DND-41 (cell line): ENCODE measurements at regions not wholly inside any gene's neighbourhood (a gene's known extent, or its start where the extent isn't known, plus 50 kb on each side); places are given as distances from the start of the nearest gene placed in this dataset.

Experiments used
- ATAC-seq: fragments of 200-7000 bp; cut with Tn5 transposase; 3 replicates; pipeline ENCODE4 v1.9.1; 2021; ENCODE audit warnings: low read depth; ENCODE audit not compliant: insufficient read depth
- DNase-seq: peaks from one replicate; pipeline ENCODE4 v3.0.0-alpha.2; 2020
- H2AFZ ChIP-seq: 2 replicates; pipeline ENCODE4 v1.6.0; 2012; ENCODE audit warnings: low read depth, low read length
- H3K27ac ChIP-seq: 2 replicates; pipeline ENCODE4 v1.5.1; 2012; ENCODE audit warnings: low read length, inconsistent platforms
- H3K27me3 ChIP-seq: fragments of 200-600 bp; sonication (generic); 2 replicates; pipeline ENCODE4 v1.6.0; 2012; ENCODE audit warnings: low read length, mild to moderate bottlenecking, inconsistent platforms; ENCODE audit not compliant: insufficient read depth, poor library complexity
- H3K36me3 ChIP-seq: 2 replicates; pipeline ENCODE4 v1.5.1; 2012; ENCODE audit warnings: low read length, inconsistent platforms; ENCODE audit not compliant: insufficient read depth
- H3K4me1 ChIP-seq: 2 replicates; pipeline ENCODE4 v1.5.1; 2012; ENCODE audit warnings: mild to moderate bottlenecking, low read length; ENCODE audit not compliant: insufficient read depth
- H3K4me2 ChIP-seq: 2 replicates; pipeline ENCODE4 v1.6.0; 2012; ENCODE audit warnings: mild to moderate bottlenecking, moderate library complexity, low read length, inconsistent platforms; ENCODE audit not compliant: insufficient read depth
- H3K4me3 ChIP-seq, 2 experiments: fragments of 200-600 bp in 1 of 2; shearing (Covaris generic) in 1 of 2; 2 replicates each; pipeline ENCODE4 v1.5.1; 2012 to 2016; ENCODE audit warnings: inconsistent platforms in 2 of 2, low read length in 2 of 2, mild to moderate bottlenecking in 2 of 2, low read depth in 1 of 2, moderate library complexity in 1 of 2
- H3K79me2 ChIP-seq: 2 replicates; pipeline ENCODE4 v1.6.0; 2012; ENCODE audit warnings: low read length, inconsistent platforms; ENCODE audit not compliant: insufficient read depth
- H3K9ac ChIP-seq: 2 replicates; pipeline ENCODE4 v1.6.0; 2012; ENCODE audit warnings: low read depth, mild to moderate bottlenecking, inconsistent platforms, low read length, moderate library complexity
- H3K9me3 ChIP-seq: 2 replicates; pipeline ENCODE4 v1.5.1; 2012; ENCODE audit warnings: low read length, moderate library complexity, mild to moderate bottlenecking, inconsistent platforms; ENCODE audit not compliant: insufficient read depth, severe bottlenecking
- H4K20me1 ChIP-seq: 2 replicates; pipeline ENCODE4 v1.6.0; 2012; ENCODE audit warnings: low read length; ENCODE audit not compliant: insufficient read depth
- EZH2 ChIP-seq: IDR thresholded peaks from 3 replicates; pipeline ENCODE4 v1.6.1; 2012; ENCODE audit warnings: borderline replicate concordance, low read depth, mild to moderate bottlenecking, moderate library complexity, low read length, inconsistent platforms; ENCODE audit not compliant: severe bottlenecking
- TF ChIP-seq, protein P1 (sequence below): IDR thresholded peaks from 2 replicates; pipeline ENCODE4 v1.5.1; 2012; ENCODE audit warnings: borderline replicate concordance, low read length, moderate library complexity, mild to moderate bottlenecking; ENCODE audit not compliant: poor library complexity, severe bottlenecking; ENCODE audit errors: extremely low read depth

DNA sequence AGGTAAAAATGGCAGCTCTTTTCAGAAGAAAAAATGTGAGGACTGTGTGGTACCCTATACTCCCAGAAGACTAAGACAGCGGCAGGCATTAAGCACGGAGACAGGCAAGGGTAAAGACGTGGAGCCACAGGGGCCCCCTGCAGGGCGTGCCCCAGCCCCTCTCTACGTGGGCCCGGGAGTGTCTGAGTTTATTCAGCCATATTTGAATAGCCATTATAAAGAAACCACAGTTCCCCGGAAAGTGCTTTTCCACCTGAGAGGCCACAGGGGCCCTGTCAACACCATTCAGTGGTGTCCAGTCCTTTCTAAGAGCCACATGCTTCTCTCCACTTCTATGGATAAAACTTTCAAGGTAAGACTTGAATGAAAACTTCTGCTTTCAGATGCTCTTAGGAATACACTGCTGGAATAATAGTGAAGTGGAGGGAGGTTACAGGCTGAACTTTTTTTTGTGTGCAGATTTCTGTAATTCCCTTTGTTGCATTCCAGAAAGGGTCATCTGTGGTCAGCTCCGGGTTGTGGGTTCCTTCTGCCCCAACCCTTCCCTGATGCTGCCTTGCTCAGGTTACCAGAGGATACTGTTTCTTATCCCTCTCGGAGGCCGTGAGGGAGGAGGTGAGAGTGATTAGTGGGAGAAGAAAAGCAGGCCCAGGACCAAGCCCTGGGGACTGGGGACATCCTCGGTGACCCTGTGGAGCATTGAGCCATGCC is 58.4 kb downstream of the SLC25A47 start:
- H3K4me1 ChIP-seq = peaks cover 49% of the 10 kb centered on the region
- H3K36me3 ChIP-seq = peaks cover 20% of the 10 kb centered on the region
- H3K79me2 ChIP-seq = peaks cover 37% of the 10 kb centered on the region
- TF ChIP-seq, protein P1, sequence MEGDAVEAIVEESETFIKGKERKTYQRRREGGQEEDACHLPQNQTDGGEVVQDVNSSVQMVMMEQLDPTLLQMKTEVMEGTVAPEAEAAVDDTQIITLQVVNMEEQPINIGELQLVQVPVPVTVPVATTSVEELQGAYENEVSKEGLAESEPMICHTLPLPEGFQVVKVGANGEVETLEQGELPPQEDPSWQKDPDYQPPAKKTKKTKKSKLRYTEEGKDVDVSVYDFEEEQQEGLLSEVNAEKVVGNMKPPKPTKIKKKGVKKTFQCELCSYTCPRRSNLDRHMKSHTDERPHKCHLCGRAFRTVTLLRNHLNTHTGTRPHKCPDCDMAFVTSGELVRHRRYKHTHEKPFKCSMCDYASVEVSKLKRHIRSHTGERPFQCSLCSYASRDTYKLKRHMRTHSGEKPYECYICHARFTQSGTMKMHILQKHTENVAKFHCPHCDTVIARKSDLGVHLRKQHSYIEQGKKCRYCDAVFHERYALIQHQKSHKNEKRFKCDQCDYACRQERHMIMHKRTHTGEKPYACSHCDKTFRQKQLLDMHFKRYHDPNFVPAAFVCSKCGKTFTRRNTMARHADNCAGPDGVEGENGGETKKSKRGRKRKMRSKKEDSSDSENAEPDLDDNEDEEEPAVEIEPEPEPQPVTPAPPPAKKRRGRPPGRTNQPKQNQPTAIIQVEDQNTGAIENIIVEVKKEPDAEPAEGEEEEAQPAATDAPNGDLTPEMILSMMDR = no peak
- no peak for TF ChIP-seq EZH2
- no peak for DNase-seq
- ATAC-seq = no peak
- no peaks in the 10 kb centered on the region for H3K27me3 ChIP-seq
- H3K4me2 ChIP-seq = no peak overlapping the region
- no peak overlapping the region for H3K4me3 ChIP-seq
- no peak overlapping the region for H2AFZ ChIP-seq
- H3K9me3 ChIP-seq = no peaks in the 10 kb centered on the region
- H4K20me1 ChIP-seq = no peaks in the 10 kb centered on the region
- H3K27ac ChIP-seq = no peak overlapping the region
- no peak overlapping the region for H3K9ac ChIP-seq

DNA sequence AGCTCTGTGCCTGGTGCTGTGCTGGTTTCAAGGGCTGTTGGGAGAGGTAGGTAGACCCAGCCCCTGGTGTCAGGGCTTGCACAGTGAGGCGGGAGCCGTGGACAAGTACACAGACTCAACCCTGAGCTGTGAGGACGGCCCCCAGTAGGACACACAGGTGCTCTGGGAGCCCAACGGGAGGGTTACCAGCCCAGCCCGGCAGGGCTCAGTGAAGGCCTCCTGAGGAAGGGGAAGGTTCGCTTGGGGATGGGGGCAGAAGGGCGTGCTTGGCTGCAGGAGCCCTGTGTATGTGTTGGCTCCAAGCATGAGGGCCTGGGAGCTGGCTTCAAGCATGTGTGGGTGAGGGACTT is 58.9 kb downstream of the SLC25A47 start:
- Histone ChIP-seq H4K20me1 (no peaks in the 10 kb centered on the region), H3K4me1 (peaks cover 44% of the 10 kb centered on the region), H3K27me3 (no peaks in the 10 kb centered on the region), H2AFZ (no peak overlapping the region), H3K27ac (no peak overlapping the region), H3K4me3 (no peak overlapping the region), H3K9me3 (no peaks in the 10 kb centered on the region), H3K4me2 (no peak overlapping the region), H3K9ac (no peak overlapping the region), H3K79me2 (peaks cover 35% of the 10 kb centered on the region), H3K36me3 (peaks cover 20% of the 10 kb centered on the region)
- DNase-seq (no peak), ATAC-seq (no peak)
- TF ChIP-seq, protein P1 = no peak
- no peak for TF ChIP-seq EZH2

DNA sequence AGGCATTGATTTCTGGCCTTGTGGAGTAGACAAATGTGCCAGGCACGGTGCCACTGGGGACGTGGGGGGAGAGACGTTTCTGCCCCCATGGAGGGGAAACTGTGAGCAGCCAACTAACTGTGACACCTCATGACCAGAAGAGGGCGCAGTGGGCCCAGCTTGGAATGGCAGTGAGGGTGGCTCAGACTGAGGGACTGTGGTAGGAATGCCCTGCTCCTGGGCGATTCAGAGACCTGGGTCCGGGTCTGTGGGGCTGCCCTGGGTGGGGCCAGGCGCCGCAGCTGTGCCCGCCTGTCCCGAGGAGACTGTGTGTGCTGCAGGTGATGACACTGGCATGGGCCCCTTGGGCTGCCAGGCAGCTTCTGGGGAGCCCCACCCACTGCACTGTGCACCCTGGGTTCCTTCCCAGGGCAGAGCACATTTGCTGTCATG is 60.6 kb downstream of the SLC25A47 start:
- Histone ChIP-seq H4K20me1 (no peaks in the 10 kb centered on the region), H3K36me3 (peaks cover 20% of the 10 kb centered on the region), H3K4me1 (peaks cover 43% of the 10 kb centered on the region), H3K27ac (peak overlapping the region; percentile 79), H2AFZ (no peak overlapping the region), H3K4me3 (no peak overlapping the region), H3K4me2 (peak overlapping the region; percentile 20), H3K27me3 (no peaks in the 10 kb centered on the region), H3K9ac (peak overlapping the region; percentile 29), H3K79me2 (peaks cover 31% of the 10 kb centered on the region), H3K9me3 (no peaks in the 10 kb centered on the region)
- DNase-seq = peak; percentile 82
- TF ChIP-seq, protein P1 = peak; percentile 94
- TF ChIP-seq EZH2 = no peak
- ATAC-seq = peak; percentile 94

DNA sequence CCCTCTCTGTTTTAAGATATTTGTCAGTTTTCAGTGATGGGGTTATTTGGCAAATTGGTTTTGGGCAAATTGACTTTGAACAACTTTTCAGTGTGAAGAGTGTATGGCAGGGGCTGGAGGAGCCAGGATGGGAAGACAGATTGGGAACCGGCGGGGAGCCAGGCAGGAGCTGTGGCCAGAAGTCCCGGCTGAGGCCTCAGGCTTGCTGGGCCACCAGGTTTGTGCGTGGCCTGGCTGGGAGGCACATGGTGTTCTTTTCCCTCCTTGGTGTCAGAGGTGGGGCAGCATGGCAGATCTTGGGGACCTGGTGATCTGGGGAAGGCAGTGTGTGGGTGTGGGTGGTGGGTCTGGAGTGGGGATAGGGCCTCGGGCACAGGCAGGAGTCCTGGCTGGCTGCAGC is 61.1 kb downstream of the SLC25A47 start:
- H3K4me2 ChIP-seq = peak overlapping the region; percentile 20; the same call in 1 of the 2 replicates
- TF ChIP-seq, protein P1 = no peak
- TF ChIP-seq EZH2 = no peak
- peaks cover 45% of the 10 kb centered on the region for H3K4me1 ChIP-seq
- H3K9me3 ChIP-seq = no peaks in the 10 kb centered on the region
- ATAC-seq (no peak), DNase-seq (no peak)
- H3K27me3 ChIP-seq = no peaks in the 10 kb centered on the region
- peaks cover 20% of the 10 kb centered on the region for H3K36me3 ChIP-seq
- peak overlapping the region; percentile 29 for H3K9ac ChIP-seq
- H3K27ac ChIP-seq = peak overlapping the region; percentile 79
- no peaks in the 10 kb centered on the region for H4K20me1 ChIP-seq
- no peak overlapping the region for H2AFZ ChIP-seq
- peaks cover 31% of the 10 kb centered on the region for H3K79me2 ChIP-seq
- H3K4me3 ChIP-seq = no peak overlapping the region
